ENCODE measurements at regions not wholly inside any gene's neighbourhood (a gene's known extent, or its start where the extent isn't known, plus 50 kb on each side); places are given as distances from the start of the nearest gene placed in this dataset.
"Not testable (repeated sequence)": the region's sequence is repeated elsewhere in the genome, so short reads cannot be mapped to it uniquely, and the experiment has no call there.

DNA sequence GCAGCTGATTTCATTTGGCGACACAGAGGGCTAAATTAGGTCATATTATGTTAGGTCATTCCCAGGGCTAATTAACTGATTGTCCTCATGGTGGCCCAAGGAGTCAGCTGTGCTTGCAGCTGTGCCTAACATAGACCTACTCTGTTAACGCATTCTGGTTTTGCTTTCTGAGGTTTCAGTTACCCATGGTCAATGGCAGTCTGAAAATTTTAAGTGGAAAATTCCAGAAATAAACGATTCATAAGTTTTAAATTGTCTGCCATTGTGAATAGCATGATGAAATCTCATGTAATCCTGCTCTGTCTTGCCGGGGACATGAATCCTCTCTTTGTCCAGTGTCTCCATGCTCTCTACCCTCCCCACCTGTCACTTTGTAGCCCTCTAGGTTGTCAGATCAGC is 168.7 kb downstream of the KCNS3 start:
- Histone ChIP-seq H3K9me3 (no peaks in the 10 kb centered on the region), H3K27me3 (no peaks in the 10 kb centered on the region), H3K4me1 (peaks cover 12% of the 10 kb centered on the region), H3K36me3 (no peaks in the 10 kb centered on the region), H3K27ac (no peak overlapping the region), H3K4me3 (no peak overlapping the region)
- DNase-seq (ENCODE audit: low spot score in 2 of 2) = no peak
- no peak for TF ChIP-seq POLR2A (IDR thresholded peaks at IDR 0.05)
- TF ChIP-seq EP300 (IDR thresholded peaks at IDR 0.05) = no peak
- no peak for TF ChIP-seq POLR2AphosphoS5 (IDR thresholded peaks at IDR 0.05)
- TF ChIP-seq, protein P1, sequence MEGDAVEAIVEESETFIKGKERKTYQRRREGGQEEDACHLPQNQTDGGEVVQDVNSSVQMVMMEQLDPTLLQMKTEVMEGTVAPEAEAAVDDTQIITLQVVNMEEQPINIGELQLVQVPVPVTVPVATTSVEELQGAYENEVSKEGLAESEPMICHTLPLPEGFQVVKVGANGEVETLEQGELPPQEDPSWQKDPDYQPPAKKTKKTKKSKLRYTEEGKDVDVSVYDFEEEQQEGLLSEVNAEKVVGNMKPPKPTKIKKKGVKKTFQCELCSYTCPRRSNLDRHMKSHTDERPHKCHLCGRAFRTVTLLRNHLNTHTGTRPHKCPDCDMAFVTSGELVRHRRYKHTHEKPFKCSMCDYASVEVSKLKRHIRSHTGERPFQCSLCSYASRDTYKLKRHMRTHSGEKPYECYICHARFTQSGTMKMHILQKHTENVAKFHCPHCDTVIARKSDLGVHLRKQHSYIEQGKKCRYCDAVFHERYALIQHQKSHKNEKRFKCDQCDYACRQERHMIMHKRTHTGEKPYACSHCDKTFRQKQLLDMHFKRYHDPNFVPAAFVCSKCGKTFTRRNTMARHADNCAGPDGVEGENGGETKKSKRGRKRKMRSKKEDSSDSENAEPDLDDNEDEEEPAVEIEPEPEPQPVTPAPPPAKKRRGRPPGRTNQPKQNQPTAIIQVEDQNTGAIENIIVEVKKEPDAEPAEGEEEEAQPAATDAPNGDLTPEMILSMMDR (IDR thresholded peaks at IDR 0.05) = no peak
- WGBS = 44% methylated on average over 4 of the region's 4 CpGs

DNA sequence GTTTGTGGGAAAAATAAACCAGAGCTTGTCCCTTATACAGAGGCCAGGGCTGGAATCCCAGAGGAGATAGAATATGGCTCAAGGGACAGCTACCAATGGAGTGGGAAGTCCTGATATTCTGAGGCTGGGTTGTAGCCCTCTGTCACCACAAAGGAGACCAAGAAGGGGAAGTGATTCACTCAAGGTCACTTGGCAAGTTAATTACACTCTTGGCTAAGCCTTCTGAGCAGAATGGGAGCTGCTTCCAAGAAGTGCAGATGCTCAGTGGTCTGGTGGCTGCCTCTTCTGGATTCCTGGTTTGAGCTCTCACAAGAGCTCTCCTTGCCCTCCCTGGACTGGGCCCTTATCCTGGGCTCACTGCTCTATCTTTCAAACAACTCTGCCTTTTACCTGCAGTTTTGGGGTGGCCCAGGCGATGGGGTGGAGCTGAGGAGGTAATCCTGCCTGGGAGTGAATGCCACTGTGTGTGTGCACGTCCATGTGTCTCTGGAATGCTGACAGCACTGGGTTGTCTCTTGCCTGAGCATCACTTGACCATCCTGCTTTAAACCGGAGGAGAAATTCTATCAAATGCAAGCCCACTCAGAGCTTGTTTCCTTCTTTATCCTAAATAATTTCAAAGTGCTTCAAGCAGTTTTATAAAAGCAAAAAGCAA is 168.2 kb downstream of the KCNS3 start:
- no peaks in the 10 kb centered on the region for H3K36me3 ChIP-seq
- peaks cover 12% of the 10 kb centered on the region for H3K4me1 ChIP-seq
- no peak overlapping the region for H3K27ac ChIP-seq
- WGBS = 38% methylated on average over 2 of the region's 3 CpGs
- H3K9me3 ChIP-seq = no peaks in the 10 kb centered on the region
- TF ChIP-seq POLR2AphosphoS5 (IDR thresholded peaks at IDR 0.05) (no peak), EP300 (IDR thresholded peaks at IDR 0.05) (no peak), POLR2A (IDR thresholded peaks at IDR 0.05) (no peak)
- TF ChIP-seq, protein P1 (IDR thresholded peaks at IDR 0.05) = no peak
- H3K4me3 ChIP-seq = no peak overlapping the region
- no peaks in the 10 kb centered on the region for H3K27me3 ChIP-seq
- DNase-seq (ENCODE audit: low spot score in 2 of 2) = no peak

DNA sequence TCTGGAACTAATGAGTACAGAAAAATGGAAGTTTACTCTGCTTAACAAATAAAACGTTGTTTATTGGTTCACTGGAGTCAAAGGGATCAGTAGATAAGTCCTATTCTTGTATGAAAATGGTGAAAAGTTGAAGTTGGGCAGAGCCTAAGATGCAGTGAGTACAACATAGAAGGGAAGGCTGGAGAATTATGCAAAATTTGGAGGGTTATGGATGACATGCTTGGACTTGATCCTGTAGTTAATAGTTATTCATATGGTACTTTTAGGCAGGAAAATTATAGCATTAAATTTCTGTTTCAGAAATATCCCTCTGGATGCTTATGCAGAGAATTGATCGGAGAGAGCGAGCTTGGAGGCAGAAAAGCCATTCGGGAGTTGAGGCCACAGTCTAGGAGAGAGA is 167.6 kb downstream of the KCNS3 start:
- WGBS = 81% methylated on average over 4 of the region's 4 CpGs
- H3K36me3 ChIP-seq = no peaks in the 10 kb centered on the region
- no peaks in the 10 kb centered on the region for H3K9me3 ChIP-seq
- H3K4me1 ChIP-seq = peaks cover 12% of the 10 kb centered on the region
- TF ChIP-seq POLR2AphosphoS5 (IDR thresholded peaks at IDR 0.05) (no peak), EP300 (IDR thresholded peaks at IDR 0.05) (no peak), POLR2A (IDR thresholded peaks at IDR 0.05) (no peak)
- TF ChIP-seq, protein P1 (IDR thresholded peaks at IDR 0.05) = no peak
- DNase-seq (ENCODE audit: low spot score in 2 of 2) = no peak
- H3K27me3 ChIP-seq = no peaks in the 10 kb centered on the region
- H3K4me3 ChIP-seq = no peak overlapping the region
- no peak overlapping the region for H3K27ac ChIP-seq

DNA sequence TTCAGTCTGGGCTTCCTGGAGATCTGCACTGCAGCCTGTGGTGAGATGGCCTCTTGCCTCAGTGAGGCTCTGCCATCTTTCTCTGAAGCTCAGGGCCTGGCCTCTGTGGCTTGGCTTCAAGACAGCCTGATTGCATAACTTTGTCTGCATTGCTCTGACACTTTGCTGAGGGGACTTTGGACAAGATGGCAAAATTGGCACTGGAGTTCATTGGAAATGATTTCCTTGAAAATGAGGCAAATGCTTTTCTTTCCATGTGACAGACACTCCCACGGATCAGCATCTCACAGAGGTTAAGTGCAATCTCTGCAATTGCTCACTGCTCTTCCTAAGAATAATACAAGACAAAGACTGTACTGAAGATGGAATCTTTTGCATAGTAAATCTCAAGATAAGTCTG is 166.8 kb downstream of the KCNS3 start:
- DNase-seq (ENCODE audit: low spot score in 2 of 2) = no peak
- WGBS = 67% methylated on average over 1 of the region's 1 CpG
- Histone ChIP-seq H3K4me3 (no peak overlapping the region), H3K27ac (no peak overlapping the region), H3K4me1 (peaks cover 12% of the 10 kb centered on the region), H3K36me3 (no peaks in the 10 kb centered on the region), H3K9me3 (no peaks in the 10 kb centered on the region), H3K27me3 (no peaks in the 10 kb centered on the region)
- TF ChIP-seq EP300 (IDR thresholded peaks at IDR 0.05) (no peak), POLR2AphosphoS5 (IDR thresholded peaks at IDR 0.05) (no peak), POLR2A (IDR thresholded peaks at IDR 0.05) (no peak)
- TF ChIP-seq, protein P1 (IDR thresholded peaks at IDR 0.05) = no peak

DNA sequence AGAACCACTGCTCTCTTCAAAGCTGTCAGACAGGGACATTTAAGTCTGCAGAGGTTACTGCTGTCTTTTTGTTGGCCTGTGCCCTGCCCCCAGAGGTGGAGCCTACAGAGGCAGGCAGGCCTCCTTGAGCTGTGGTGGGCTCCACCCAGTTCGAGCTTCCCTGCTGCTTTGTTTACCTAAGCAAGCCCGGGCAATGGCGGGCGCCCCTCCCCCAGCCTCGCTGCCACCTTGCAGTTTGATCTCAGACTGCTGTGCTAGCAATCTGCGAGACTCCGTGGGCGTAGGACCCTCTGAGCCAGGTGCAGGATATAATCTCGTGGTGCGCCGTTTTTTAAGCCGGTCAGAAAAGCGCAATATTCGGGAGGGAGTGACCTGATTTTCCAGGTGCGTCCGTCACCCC is 138.9 kb downstream of the KCNS3 start:
- not testable (repeated sequence) for H3K36me3 ChIP-seq; H3K27ac ChIP-seq; H3K4me1 ChIP-seq; H3K9me3 ChIP-seq; H3K27me3 ChIP-seq; H3K4me3 ChIP-seq; DNase-seq (ENCODE audit: low spot score in 2 of 2)
- WGBS = 89% methylated on average over 14 of the region's 16 CpGs

DNA sequence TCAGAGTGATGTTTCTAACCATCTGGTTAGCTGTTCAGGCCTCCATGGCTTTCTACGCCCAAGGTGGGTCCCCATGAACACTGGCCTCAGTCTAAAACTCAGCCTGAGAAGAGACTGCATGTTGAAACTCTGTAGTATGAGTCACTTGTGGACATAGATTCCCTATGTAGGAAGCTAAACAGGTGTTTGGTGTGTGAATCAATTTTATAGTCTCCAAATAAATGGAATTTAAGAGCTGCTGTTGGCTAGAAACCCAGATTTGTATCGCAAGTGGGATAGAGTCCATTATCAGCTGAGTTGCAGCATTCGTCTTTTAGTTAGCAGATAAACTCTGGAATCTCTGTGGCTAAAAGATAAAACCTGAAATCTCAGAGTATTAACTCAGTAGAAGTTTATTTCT is 131.4 kb downstream of the KCNS3 start:
- DNase-seq (ENCODE audit: low spot score in 2 of 2) = no peak
- TF ChIP-seq EP300 (IDR thresholded peaks at IDR 0.05) (no peak), POLR2AphosphoS5 (IDR thresholded peaks at IDR 0.05) (no peak), POLR2A (IDR thresholded peaks at IDR 0.05) (no peak)
- TF ChIP-seq, protein P1 (IDR thresholded peaks at IDR 0.05) = no peak
- no peak overlapping the region for H3K27ac ChIP-seq
- WGBS = 86% methylated on average over 3 of the region's 3 CpGs
- H3K4me1 ChIP-seq = no peaks in the 10 kb centered on the region
- H3K4me3 ChIP-seq = no peak overlapping the region
- H3K9me3 ChIP-seq = no peaks in the 10 kb centered on the region
- H3K36me3 ChIP-seq = no peaks in the 10 kb centered on the region
- H3K27me3 ChIP-seq = no peaks in the 10 kb centered on the region

All from suprapubic skin (tissue), 4 donors.